Urinary bladder (tissue), 3 donors: ENCODE measurements at regions not wholly inside any gene's neighbourhood (a gene's known extent, or its start where the extent isn't known, plus 50 kb on each side); places are given as distances from the start of the nearest gene placed in this dataset.
"Not testable (repeated sequence)": the region's sequence is repeated elsewhere in the genome, so short reads cannot be mapped to it uniquely, and the experiment has no call there.

Experiments
- DNase-seq: peaks from one replicate; pipeline ENCODE4 v3.0.0-alpha.2; 2015; ENCODE audit errors: extremely low spot score
- H3K27ac ChIP-seq: one replicate; pipeline ENCODE4 v1.5.1; 2013; ENCODE audit warnings: low read depth, mild to moderate bottlenecking, moderate library complexity
- H3K36me3 ChIP-seq: one replicate; pipeline ENCODE4 v1.6.1; 2013; ENCODE audit warnings: mild to moderate bottlenecking, moderate library complexity; ENCODE audit not compliant: insufficient read depth
- H3K4me1 ChIP-seq: one replicate; pipeline ENCODE4 v1.6.1; 2013; ENCODE audit warnings: mild to moderate bottlenecking, moderate library complexity; ENCODE audit not compliant: insufficient read depth
- H3K4me3 ChIP-seq: one replicate; pipeline ENCODE4 v1.5.1; 2013; ENCODE audit warnings: low read depth, low read length
- WGBS: extraction: QIAGEN DNeasy Blood & Tissue Kit; methylation state at CpG from one replicate; pipeline ENCODE4 v1.1.7; 2013; 5-methylcytosine and 5-hydroxymethylcytosine counted together
- donor health status: healthy with polysubstance abuse.
- donor health status: healthy.

DNA sequence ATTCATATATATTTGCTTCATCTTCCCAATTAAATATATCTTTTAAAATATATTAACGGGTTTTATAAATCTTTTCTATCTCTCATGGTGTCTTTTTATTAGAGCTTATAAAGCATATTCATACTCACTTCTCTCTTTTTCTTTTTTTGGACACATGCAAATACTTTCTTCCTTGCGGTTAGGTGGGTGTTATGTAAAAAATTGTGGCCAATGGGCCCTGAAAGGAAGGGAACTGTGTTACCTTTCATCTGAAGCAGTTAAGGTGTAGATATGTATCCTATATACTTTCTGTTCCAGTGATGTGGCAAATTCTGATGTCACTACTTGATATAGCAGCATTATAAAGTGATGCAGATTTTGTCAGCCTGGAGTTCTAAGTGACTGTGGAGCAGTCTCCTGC lies 714.5 kb downstream of the PLCL1 start:
- Histone ChIP-seq H3K27ac (no peak overlapping the region), H3K4me3 (no peak overlapping the region), H3K4me1 (no peaks in the 10 kb centered on the region), H3K36me3 (no peaks in the 10 kb centered on the region)
- 96% methylated on average over 2 of the region's 2 CpGs for WGBS
- no peak for DNase-seq

DNA sequence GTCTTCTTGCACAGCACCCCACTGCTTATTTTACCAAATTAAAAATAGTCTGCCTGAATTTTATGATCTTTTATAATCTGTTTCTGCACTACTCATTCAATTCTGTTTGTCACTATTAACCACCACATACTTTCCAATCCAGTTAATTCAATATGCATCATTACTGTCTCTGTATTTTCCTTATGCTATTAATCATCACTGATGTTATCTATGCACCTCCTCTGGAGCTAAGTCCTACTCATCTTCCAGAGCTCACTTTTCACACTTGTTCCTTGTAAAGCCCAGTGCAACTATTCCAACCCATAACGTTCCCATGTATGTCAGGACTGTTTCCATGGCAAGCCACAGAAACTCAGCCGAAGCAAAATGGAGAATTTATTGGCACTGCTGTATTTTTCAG lies 713.6 kb downstream of the PLCL1 start:
- WGBS, result 19% methylated on average over 2 of the region's 2 CpGs
- Histone ChIP-seq H3K36me3 (no peaks in the 10 kb centered on the region), H3K4me1 (no peaks in the 10 kb centered on the region), H3K4me3 (no peak overlapping the region), H3K27ac (no peak overlapping the region)
- no peak for DNase-seq

DNA sequence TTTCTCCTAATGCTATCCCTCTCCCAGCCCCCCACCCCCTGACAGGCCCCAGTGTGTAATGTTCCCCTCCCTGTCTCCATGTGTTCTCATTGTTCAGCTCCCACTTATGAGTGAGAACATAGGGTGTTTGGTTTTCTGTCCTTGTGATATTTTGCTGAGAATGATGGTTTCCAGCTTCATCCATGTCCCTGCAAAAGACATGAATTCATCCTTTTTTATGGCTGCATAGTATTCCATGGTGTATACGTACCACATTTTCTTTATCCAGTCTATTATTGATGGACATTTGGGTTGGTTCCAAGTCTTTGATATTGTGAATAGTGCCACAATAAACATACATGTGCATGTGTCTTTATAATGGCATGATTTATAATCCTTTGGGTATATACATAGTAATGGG lies 704.2 kb downstream of the PLCL1 start:
- 85% methylated on average over 1 of the region's 1 CpG for WGBS
- H3K36me3 ChIP-seq, H3K4me3 ChIP-seq, DNase-seq, H3K4me1 ChIP-seq, H3K27ac ChIP-seq: not testable (repeated sequence)

DNA sequence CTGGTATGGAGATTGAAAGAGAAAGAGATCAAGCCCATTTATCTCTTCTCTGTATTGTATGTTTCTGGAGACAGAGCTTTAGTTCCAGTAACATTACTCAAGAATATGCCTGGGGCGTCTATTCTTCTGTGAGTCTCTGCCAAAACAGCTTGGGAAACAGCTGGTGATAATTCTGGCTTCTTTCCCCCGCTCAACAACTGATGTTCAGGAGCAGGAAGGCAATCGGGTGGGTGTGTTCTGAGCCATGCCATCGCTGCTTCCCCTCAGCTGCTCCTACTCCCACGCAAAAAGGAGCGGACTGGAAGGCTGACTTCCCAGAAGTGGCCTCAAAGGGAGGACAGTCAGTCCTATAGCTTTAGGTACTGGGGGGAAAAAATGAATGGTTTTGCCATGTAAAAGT lies 695.1 kb downstream of the PLCL1 start:
- peak; percentile 48 for DNase-seq
- Histone ChIP-seq H3K4me1 (no peaks in the 10 kb centered on the region), H3K36me3 (no peaks in the 10 kb centered on the region), H3K4me3 (no peak overlapping the region), H3K27ac (no peak overlapping the region)
- WGBS, result 12% methylated on average over 6 of the region's 6 CpGs

DNA sequence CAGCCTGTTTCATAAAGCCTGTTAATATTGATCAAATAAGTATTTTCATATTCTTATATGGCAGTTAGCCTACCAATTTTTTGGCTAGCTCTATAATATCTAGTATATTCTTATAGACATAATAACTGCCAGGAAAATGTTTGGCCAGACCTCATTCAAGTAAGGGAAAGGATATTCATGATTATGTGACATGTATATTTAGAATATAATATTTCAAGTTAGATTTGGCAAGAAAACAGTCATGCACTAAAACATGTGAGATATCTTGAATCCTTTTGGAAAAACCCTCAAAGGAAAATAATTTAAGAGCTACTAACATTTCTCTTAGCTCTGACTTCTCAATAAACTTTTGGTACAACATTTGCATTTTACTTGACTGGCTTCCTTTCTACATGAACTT lies 694.1 kb downstream of the PLCL1 start:
- Histone ChIP-seq H3K27ac (no peak overlapping the region), H3K4me1 (no peaks in the 10 kb centered on the region), H3K36me3 (no peaks in the 10 kb centered on the region), H3K4me3 (no peak overlapping the region)
- DNase-seq, result no peak

DNA sequence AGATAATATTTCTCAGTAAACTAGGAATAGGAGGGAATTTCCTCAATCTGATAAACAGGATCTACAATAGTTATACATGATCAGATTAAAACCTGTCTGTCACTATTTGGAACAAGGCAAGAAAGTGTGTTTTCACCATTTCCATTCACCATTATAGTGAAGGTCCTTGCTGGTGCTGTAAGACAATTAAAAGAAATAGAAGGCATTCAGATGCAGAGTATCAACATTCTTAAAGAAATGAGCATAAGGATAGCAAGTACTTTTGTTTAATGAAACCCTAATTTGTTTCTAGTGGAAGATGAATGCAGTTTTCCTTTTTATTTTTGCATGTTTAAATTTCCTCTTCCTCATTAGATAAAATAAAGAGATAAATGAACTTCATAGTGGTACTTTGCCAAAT lies 693.7 kb downstream of the PLCL1 start:
- no peaks in the 10 kb centered on the region for H3K36me3 ChIP-seq
- no peak for DNase-seq
- H3K4me3 ChIP-seq, result no peak overlapping the region
- no peak overlapping the region for H3K27ac ChIP-seq
- no peaks in the 10 kb centered on the region for H3K4me1 ChIP-seq

DNA sequence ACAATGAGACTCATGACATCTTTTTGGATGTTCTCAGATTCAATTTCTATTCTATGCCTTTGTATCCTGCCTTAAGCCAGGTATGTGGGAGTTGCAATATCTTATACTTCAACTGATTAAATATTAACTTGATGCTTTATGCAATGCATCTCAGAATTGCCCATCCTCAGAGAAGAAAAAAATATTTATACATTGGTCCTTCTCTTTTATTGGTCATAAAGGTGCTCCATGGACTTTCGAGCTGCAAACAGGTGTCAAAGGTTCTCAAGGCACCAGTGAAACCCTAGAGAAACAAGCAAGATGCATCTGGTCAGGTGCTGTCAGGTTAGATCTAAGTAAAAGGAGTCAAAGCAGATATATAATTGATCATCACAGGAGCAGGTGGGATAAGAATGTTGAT lies 690.5 kb downstream of the PLCL1 start:
- Histone ChIP-seq H3K4me3 (no peak overlapping the region), H3K27ac (no peak overlapping the region), H3K36me3 (no peaks in the 10 kb centered on the region), H3K4me1 (no peaks in the 10 kb centered on the region)
- no peak for DNase-seq
- WGBS, result 86% methylated on average over 1 of the region's 1 CpG

DNA sequence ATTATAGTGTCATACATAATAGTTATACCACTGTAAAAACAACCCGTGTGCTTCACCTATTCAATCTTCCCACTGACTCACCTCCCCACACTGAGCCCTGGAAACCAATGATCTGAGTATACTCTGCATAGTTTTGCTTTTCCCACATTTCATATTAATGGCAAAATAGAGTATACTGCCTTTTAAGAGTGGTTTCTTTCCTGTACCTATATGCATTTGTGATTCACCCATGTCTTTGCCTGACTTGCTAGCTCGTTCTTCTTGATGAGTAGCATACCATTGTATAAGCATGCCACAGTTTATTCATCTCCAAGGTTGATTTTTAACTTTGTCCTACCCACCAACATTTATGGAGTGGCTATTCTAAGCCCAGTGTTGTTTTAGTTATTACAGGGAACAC lies 686.4 kb downstream of the PLCL1 start:
- Histone ChIP-seq H3K27ac (no peak overlapping the region), H3K4me3 (no peak overlapping the region), H3K4me1 (no peaks in the 10 kb centered on the region), H3K36me3 (no peaks in the 10 kb centered on the region)
- 66% methylated on average over 2 of the region's 2 CpGs for WGBS
- no peak for DNase-seq

DNA sequence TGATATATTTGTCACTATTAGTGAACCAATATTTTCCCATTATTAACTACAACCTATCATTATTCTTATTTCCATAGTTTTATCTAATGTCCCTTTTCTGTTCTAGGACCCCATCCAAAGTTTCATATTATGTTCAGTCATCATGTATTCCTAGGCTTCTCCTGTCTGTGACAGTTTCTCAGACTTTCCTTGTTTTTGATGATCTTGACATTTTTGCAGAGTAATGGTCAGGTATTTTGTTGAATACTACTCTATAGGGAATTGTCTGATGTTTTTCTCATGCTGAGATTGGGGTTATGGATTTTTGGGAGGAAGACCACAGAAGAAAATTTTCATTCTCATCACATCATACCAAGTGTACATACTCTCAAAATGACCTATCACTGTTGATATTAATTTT lies 684.6 kb downstream of the PLCL1 start:
- Histone ChIP-seq H3K36me3 (no peaks in the 10 kb centered on the region), H3K4me1 (no peaks in the 10 kb centered on the region), H3K4me3 (no peak overlapping the region), H3K27ac (no peak overlapping the region)
- DNase-seq, result no peak

DNA sequence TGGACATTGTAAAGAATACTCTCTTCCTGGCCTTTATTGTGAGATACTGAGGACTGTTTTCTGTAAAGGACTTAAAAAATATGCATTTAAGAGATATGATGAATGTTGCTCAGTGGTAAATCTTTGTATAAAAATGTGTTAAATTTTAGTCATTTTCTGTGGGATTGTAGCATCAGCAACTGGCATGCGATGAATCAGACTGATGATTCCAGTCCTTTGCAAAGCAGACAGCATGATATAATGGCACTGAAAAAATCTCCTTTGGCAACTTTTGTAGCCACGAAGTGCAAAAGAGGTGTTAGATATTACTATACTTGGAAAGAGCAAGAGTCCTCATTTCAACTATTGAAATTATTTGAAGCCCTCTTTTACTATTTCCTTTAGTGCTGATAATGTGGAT lies 678.7 kb downstream of the PLCL1 start:
- H3K4me1 ChIP-seq, result no peaks in the 10 kb centered on the region
- WGBS, result 74% methylated on average over 2 of the region's 2 CpGs
- DNase-seq, result no peak
- no peak overlapping the region for H3K4me3 ChIP-seq
- H3K36me3 ChIP-seq, result no peaks in the 10 kb centered on the region
- H3K27ac ChIP-seq, result no peak overlapping the region

DNA sequence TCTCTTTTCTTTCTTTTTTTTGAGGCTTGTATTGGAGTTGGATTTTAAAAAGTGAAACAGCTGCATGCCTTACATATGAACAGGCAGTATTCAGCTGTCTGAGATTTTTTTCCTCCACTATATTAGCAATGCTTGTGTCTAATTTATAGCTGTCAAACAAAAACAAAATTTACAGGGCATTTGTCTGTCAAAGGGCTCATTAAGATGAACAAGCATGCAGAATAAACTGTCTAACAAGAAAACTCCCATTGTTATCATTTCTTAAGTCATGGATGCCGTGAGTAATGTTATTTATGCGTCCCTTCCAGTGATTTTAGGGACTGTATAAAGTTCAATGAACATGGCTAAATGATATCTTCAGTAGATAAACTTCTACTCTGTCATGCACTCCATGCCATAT lies 674.7 kb downstream of the PLCL1 start:
- WGBS, result 66% methylated on average over 2 of the region's 2 CpGs
- DNase-seq, result no peak
- Histone ChIP-seq H3K36me3 (no peaks in the 10 kb centered on the region), H3K27ac (no peak overlapping the region), H3K4me3 (no peak overlapping the region), H3K4me1 (no peaks in the 10 kb centered on the region)

DNA sequence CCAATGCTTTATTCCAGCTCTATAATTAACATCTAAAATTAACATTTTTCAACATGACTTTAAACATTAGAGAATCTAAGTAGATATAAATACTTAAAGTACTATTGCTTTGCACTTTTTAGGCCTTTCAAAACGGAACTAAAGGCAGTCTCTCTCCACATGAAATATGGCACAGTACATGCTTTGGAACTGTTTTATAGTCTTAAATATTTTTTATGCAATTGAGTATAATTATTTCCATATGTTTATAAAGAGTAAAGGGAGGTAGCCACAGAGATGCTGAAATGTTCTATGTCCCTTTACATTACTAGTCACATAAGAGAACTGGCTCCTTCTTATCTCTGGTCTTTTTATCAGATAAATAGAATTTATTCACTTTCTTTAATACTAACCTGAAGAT lies 674.0 kb downstream of the PLCL1 start:
- no peaks in the 10 kb centered on the region for H3K4me1 ChIP-seq
- no peaks in the 10 kb centered on the region for H3K36me3 ChIP-seq
- no peak overlapping the region for H3K27ac ChIP-seq
- no peak for DNase-seq
- H3K4me3 ChIP-seq, result no peak overlapping the region
- WGBS, result 58% methylated on average over 1 of the region's 1 CpG

DNA sequence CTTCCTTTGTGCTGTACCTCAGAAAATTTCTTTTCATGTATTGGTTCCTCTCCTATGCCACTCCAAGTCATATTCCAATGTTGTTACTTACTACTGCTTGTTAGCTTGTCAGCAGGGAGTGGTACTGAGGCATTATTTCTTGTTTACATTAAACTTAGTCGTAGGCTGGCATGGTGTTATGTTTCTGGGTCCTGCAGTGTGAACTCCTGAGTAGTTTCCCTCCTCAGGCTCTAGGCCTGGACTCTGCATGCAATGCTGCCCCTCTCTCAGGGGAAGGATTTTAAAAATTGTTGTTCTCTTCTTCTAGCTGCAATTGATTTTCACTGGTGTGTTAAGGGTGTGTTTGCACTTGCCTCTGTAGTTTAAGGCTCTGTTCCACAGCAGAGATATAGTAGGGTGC lies 671.6 kb downstream of the PLCL1 start:
- H3K4me1 ChIP-seq, result no peaks in the 10 kb centered on the region
- no peak overlapping the region for H3K27ac ChIP-seq
- 19% methylated on average over 1 of the region's 1 CpG for WGBS
- no peak overlapping the region for H3K4me3 ChIP-seq
- DNase-seq, result no peak
- no peaks in the 10 kb centered on the region for H3K36me3 ChIP-seq

DNA sequence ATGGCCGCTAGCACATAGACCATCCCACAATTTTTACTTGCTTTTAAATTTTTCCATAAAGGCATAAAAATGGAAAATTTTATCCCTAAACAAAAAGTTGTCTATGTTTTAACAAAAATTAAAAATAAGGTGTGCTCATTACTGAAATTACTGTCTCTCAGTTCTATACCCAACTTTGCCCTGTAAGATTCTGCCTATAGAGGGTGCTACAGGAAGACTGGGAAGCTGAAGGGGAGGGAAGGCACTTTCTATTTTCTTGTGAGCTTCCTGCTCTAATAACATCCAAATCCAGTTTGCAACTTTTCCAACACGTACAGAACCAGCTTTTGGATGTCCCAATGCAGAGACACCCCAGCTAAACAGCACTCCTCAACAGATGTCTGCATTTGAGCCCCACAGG lies 666.9 kb downstream of the PLCL1 start:
- Histone ChIP-seq H3K4me1 (no peaks in the 10 kb centered on the region), H3K36me3 (no peaks in the 10 kb centered on the region), H3K27ac (no peak overlapping the region), H3K4me3 (no peak overlapping the region)
- 59% methylated on average over 2 of the region's 2 CpGs for WGBS
- no peak for DNase-seq

DNA sequence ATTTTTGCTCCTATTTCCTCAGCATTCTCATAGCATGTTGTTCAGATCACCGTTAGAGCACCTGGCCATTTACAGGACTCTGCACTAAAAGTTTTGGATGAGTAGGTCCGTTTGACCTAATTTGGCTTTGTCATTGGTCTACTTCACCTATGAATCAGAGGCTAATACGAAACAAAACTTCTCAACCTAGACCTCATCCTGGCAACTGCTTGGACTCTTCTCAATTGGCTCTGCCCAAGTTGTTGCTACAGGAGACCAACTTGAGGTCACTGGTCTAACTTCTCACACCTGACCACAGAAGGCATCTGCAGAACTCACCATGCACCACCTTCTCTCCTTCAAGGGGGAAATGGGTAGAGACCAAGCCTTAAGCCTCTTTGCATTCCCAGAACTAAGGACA lies 663.7 kb downstream of the PLCL1 start:
- Histone ChIP-seq H3K4me1 (no peaks in the 10 kb centered on the region), H3K36me3 (no peaks in the 10 kb centered on the region), H3K4me3 (no peak overlapping the region), H3K27ac (no peak overlapping the region)
- 88% methylated on average over 3 of the region's 3 CpGs for WGBS
- no peak for DNase-seq
